ENCODE measurements at regions not wholly inside any gene's neighbourhood (a gene's known extent, or its start where the extent isn't known, plus 50 kb on each side); places are given as distances from the start of the nearest gene placed in this dataset.

GRCh38 chr7:47724335-47724982 lies 142.5 kb upstream of the TNS3 start:
- Histone ChIP-seq H3K36me3 (ENCODE audit: control insufficient read depth, insufficient read depth, low read length) (no peaks in the 10 kb centered on the region), H3K4me1 (ENCODE audit: control insufficient read depth, insufficient read depth, low read length) (peaks cover 15% of the 10 kb centered on the region), H3K27ac (ENCODE audit: low read depth, low read length) (no peak overlapping the region), H3K4me3 (ENCODE audit: low read depth, low read length) (no peak overlapping the region), H3K9ac (ENCODE audit: low read length) (no peak overlapping the region), H3K9me3 (ENCODE audit: control insufficient read depth, insufficient read depth, low read depth, low read length) (no peaks in the 10 kb centered on the region), H3K27me3 (ENCODE audit: control insufficient read depth, insufficient read depth, low read length) (no peaks in the 10 kb centered on the region)

GRCh38 chr7:47722126-47722525 lies 140.2 kb upstream of the TNS3 start:
- H3K9me3 ChIP-seq (ENCODE audit: control insufficient read depth, insufficient read depth, low read depth, low read length) = no peaks in the 10 kb centered on the region
- H3K27ac ChIP-seq (ENCODE audit: low read depth, low read length) = no peak overlapping the region
- H3K9ac ChIP-seq (ENCODE audit: low read length) = no peak overlapping the region
- H3K4me3 ChIP-seq (ENCODE audit: low read depth, low read length) = no peak overlapping the region
- peaks cover 15% of the 10 kb centered on the region for H3K4me1 ChIP-seq (ENCODE audit: control insufficient read depth, insufficient read depth, low read length)
- no peaks in the 10 kb centered on the region for H3K36me3 ChIP-seq (ENCODE audit: control insufficient read depth, insufficient read depth, low read length)
- no peaks in the 10 kb centered on the region for H3K27me3 ChIP-seq (ENCODE audit: control insufficient read depth, insufficient read depth, low read length)

- Histone ChIP-seq H3K4me1 (ENCODE audit: control insufficient read depth, insufficient read depth, low read length) (peaks cover 15% of the 10 kb centered on the region), H3K4me3 (ENCODE audit: low read depth, low read length) (no peak overlapping the region), H3K9ac (ENCODE audit: low read length) (no peak overlapping the region), H3K36me3 (ENCODE audit: control insufficient read depth, insufficient read depth, low read length) (no peaks in the 10 kb centered on the region), H3K27me3 (ENCODE audit: control insufficient read depth, insufficient read depth, low read length) (no peaks in the 10 kb centered on the region), H3K27ac (ENCODE audit: low read depth, low read length) (no peak overlapping the region), H3K9me3 (ENCODE audit: control insufficient read depth, insufficient read depth, low read depth, low read length) (no peaks in the 10 kb centered on the region)
Observed at GRCh38 chr7:47721670-47722069, 139.8 kb upstream of the TNS3 start.

- Histone ChIP-seq H3K27me3 (ENCODE audit: control insufficient read depth, insufficient read depth, low read length) (no peaks in the 10 kb centered on the region), H3K9me3 (ENCODE audit: control insufficient read depth, insufficient read depth, low read depth, low read length) (no peaks in the 10 kb centered on the region), H3K4me3 (ENCODE audit: low read depth, low read length) (no peak overlapping the region), H3K36me3 (ENCODE audit: control insufficient read depth, insufficient read depth, low read length) (no peaks in the 10 kb centered on the region), H3K27ac (ENCODE audit: low read depth, low read length) (no peak overlapping the region), H3K9ac (ENCODE audit: low read length) (no peak overlapping the region), H3K4me1 (ENCODE audit: control insufficient read depth, insufficient read depth, low read length) (peaks cover 15% of the 10 kb centered on the region)
Observed at GRCh38 chr7:47720907-47721244, 139.0 kb upstream of the TNS3 start.

GRCh38 chr7:47720141-47720906 lies 138.4 kb upstream of the TNS3 start:
- no peaks in the 10 kb centered on the region for H3K36me3 ChIP-seq (ENCODE audit: control insufficient read depth, insufficient read depth, low read length)
- no peak overlapping the region for H3K9ac ChIP-seq (ENCODE audit: low read length)
- H3K27ac ChIP-seq (ENCODE audit: low read depth, low read length) = no peak overlapping the region
- H3K4me1 ChIP-seq (ENCODE audit: control insufficient read depth, insufficient read depth, low read length) = peaks cover 14% of the 10 kb centered on the region
- no peak overlapping the region for H3K4me3 ChIP-seq (ENCODE audit: low read depth, low read length)
- H3K9me3 ChIP-seq (ENCODE audit: control insufficient read depth, insufficient read depth, low read depth, low read length) = no peaks in the 10 kb centered on the region
- no peaks in the 10 kb centered on the region for H3K27me3 ChIP-seq (ENCODE audit: control insufficient read depth, insufficient read depth, low read length)

GRCh38 chr7:47719675-47720074 lies 137.8 kb upstream of the TNS3 start:
- H3K36me3 ChIP-seq (ENCODE audit: control insufficient read depth, insufficient read depth, low read length) = no peaks in the 10 kb centered on the region
- no peak overlapping the region for H3K27ac ChIP-seq (ENCODE audit: low read depth, low read length)
- no peak overlapping the region for H3K9ac ChIP-seq (ENCODE audit: low read length)
- H3K27me3 ChIP-seq (ENCODE audit: control insufficient read depth, insufficient read depth, low read length) = no peaks in the 10 kb centered on the region
- peaks cover 7% of the 10 kb centered on the region for H3K4me1 ChIP-seq (ENCODE audit: control insufficient read depth, insufficient read depth, low read length)
- no peak overlapping the region for H3K4me3 ChIP-seq (ENCODE audit: low read depth, low read length)
- no peaks in the 10 kb centered on the region for H3K9me3 ChIP-seq (ENCODE audit: control insufficient read depth, insufficient read depth, low read depth, low read length)

GRCh38 chr7:47715631-47716068 lies 133.7 kb upstream of the TNS3 start:
- Histone ChIP-seq H3K9me3 (ENCODE audit: control insufficient read depth, insufficient read depth, low read depth, low read length) (no peaks in the 10 kb centered on the region), H3K9ac (ENCODE audit: low read length) (no peak overlapping the region), H3K4me3 (ENCODE audit: low read depth, low read length) (no peak overlapping the region), H3K36me3 (ENCODE audit: control insufficient read depth, insufficient read depth, low read length) (no peaks in the 10 kb centered on the region), H3K27ac (ENCODE audit: low read depth, low read length) (no peak overlapping the region), H3K27me3 (ENCODE audit: control insufficient read depth, insufficient read depth, low read length) (no peaks in the 10 kb centered on the region), H3K4me1 (ENCODE audit: control insufficient read depth, insufficient read depth, low read length) (no peaks in the 10 kb centered on the region)

- no peak overlapping the region for H3K9ac ChIP-seq (ENCODE audit: low read length)
- no peaks in the 10 kb centered on the region for H3K9me3 ChIP-seq (ENCODE audit: control insufficient read depth, insufficient read depth, low read depth, low read length)
- no peak overlapping the region for H3K4me3 ChIP-seq (ENCODE audit: low read depth, low read length)
- H3K27me3 ChIP-seq (ENCODE audit: control insufficient read depth, insufficient read depth, low read length) = no peaks in the 10 kb centered on the region
- H3K4me1 ChIP-seq (ENCODE audit: control insufficient read depth, insufficient read depth, low read length) = no peaks in the 10 kb centered on the region
- no peak overlapping the region for H3K27ac ChIP-seq (ENCODE audit: low read depth, low read length)
- H3K36me3 ChIP-seq (ENCODE audit: control insufficient read depth, insufficient read depth, low read length) = no peaks in the 10 kb centered on the region
Observed at GRCh38 chr7:47714669-47715607, 133.0 kb upstream of the TNS3 start.

- H3K4me1 ChIP-seq (ENCODE audit: control insufficient read depth, insufficient read depth, low read length) = no peaks in the 10 kb centered on the region; the same call in 1 of the 2 replicates
- no peaks in the 10 kb centered on the region for H3K9me3 ChIP-seq (ENCODE audit: control insufficient read depth, insufficient read depth, low read depth, low read length)
- H3K4me3 ChIP-seq (ENCODE audit: low read depth, low read length) = no peak overlapping the region
- no peak overlapping the region for H3K27ac ChIP-seq (ENCODE audit: low read depth, low read length)
- H3K36me3 ChIP-seq (ENCODE audit: control insufficient read depth, insufficient read depth, low read length) = no peaks in the 10 kb centered on the region
- no peak overlapping the region for H3K9ac ChIP-seq (ENCODE audit: low read length)
- no peaks in the 10 kb centered on the region for H3K27me3 ChIP-seq (ENCODE audit: control insufficient read depth, insufficient read depth, low read length)
Observed at GRCh38 chr7:47713595-47713994, 131.7 kb upstream of the TNS3 start.

- no peak overlapping the region for H3K27ac ChIP-seq (ENCODE audit: low read depth, low read length)
- H3K9me3 ChIP-seq (ENCODE audit: control insufficient read depth, insufficient read depth, low read depth, low read length) = no peaks in the 10 kb centered on the region
- no peaks in the 10 kb centered on the region for H3K36me3 ChIP-seq (ENCODE audit: control insufficient read depth, insufficient read depth, low read length)
- H3K4me3 ChIP-seq (ENCODE audit: low read depth, low read length) = no peak overlapping the region
- no peaks in the 10 kb centered on the region for H3K27me3 ChIP-seq (ENCODE audit: control insufficient read depth, insufficient read depth, low read length)
- no peak overlapping the region for H3K9ac ChIP-seq (ENCODE audit: low read length)
- no peaks in the 10 kb centered on the region; the same call in 1 of the 2 replicates for H3K4me1 ChIP-seq (ENCODE audit: control insufficient read depth, insufficient read depth, low read length)
Observed at GRCh38 chr7:47712416-47712815, 130.5 kb upstream of the TNS3 start.

- Histone ChIP-seq H3K9me3 (ENCODE audit: control insufficient read depth, insufficient read depth, low read depth, low read length) (no peaks in the 10 kb centered on the region), H3K4me1 (ENCODE audit: control insufficient read depth, insufficient read depth, low read length) (no peaks in the 10 kb centered on the region; the same call in 1 of the 2 replicates), H3K36me3 (ENCODE audit: control insufficient read depth, insufficient read depth, low read length) (no peaks in the 10 kb centered on the region), H3K27me3 (ENCODE audit: control insufficient read depth, insufficient read depth, low read length) (no peaks in the 10 kb centered on the region), H3K4me3 (ENCODE audit: low read depth, low read length) (no peak overlapping the region), H3K27ac (ENCODE audit: low read depth, low read length) (no peak overlapping the region), H3K9ac (ENCODE audit: low read length) (no peak overlapping the region)
Observed at GRCh38 chr7:47711776-47712175, 129.9 kb upstream of the TNS3 start.

Data from HUES6 (cell line).